ENCODE measurements at regions not wholly inside any gene's neighbourhood (a gene's known extent, or its start where the extent isn't known, plus 50 kb on each side); places are given as distances from the start of the nearest gene placed in this dataset.

DNA sequence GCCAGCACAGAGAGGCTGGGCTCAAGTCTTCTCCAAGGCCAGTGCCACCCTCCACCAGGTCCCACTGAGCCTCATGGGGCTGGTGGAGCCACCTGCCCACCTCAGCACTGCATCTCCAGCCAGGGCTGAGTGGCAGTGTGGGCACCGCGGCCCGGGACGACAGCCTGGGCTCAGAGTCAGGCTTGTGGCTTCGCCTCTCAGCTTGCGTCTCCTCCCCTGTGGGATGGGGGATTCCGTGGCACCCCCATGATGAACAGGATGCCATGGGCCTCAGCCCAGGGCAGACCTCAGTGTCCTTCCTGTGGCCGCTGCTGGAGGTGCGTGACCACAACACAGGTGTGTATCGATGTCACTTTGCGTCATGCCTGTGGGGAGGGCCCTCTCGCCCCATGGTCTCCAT, 136.4 kb upstream of the PPP1R26 start:
- Histone ChIP-seq H3K36me3 (ENCODE audit: insufficient read depth, low read length) (no peaks in the 10 kb centered on the region), H3K4me1 (ENCODE audit: insufficient read depth, low read length) (peaks cover 26% of the 10 kb centered on the region), H3K9ac (ENCODE audit: low read depth, low read length) (no peak overlapping the region), H3K9me3 (ENCODE audit: control insufficient read depth, insufficient read depth, low read length) (no peaks in the 10 kb centered on the region)

DNA sequence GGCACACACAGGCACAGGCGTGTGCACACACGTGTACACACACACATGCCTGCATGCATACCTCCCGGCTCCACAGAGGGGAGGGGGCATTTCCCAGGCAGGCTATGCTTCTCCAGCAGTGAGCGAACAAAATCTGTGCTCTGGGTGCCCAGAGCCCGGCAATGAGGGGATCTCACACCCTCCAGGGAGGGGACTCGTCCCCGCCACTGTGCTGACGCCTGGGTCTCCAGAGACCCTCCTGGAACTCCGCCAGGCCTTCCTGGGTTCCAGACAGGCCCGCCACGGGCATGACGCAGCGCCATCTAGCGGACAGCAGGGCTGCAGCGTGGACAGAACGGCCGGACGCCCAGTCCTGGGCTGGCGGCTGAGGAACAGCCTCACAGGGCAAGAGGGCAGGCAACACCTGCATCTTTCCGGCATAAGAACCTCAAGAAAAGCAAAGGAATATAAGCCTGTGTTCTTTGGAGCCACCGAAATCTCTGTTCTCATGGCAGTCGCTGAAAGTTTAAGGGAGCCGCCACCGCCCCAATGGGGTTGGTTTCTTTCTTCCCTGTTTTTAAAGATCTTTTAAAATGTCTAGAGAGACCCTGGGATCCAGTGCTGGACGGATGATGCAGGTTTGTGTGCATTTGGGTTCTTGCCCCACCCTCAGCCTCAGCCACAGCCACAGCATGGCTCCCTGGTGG, 135.6 kb upstream of the PPP1R26 start:
- H3K36me3 ChIP-seq (ENCODE audit: insufficient read depth, low read length): no peaks in the 10 kb centered on the region
- peaks cover 22% of the 10 kb centered on the region for H3K4me1 ChIP-seq (ENCODE audit: insufficient read depth, low read length)
- H3K9me3 ChIP-seq (ENCODE audit: control insufficient read depth, insufficient read depth, low read length): no peaks in the 10 kb centered on the region
- H3K9ac ChIP-seq (ENCODE audit: low read depth, low read length): no peak overlapping the region

DNA sequence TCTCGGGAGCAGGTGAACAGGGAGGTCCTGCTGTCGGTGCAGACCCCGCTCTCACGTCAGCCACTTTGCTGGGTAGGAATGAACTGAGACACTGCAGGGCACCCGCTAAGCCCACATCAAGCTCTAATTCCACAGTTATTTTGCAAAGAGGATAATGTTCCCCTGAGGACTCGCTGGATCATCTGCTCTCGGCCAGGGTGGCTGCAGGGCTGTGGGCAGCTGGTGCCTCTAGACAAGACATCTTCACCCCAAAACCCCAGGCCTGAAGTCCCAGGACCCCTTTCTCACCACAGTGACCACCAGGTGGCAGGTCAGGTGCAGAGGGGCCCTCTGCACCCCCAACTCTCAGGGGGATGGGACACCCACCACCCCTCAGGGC, 135.1 kb upstream of the PPP1R26 start:
- H3K4me1 ChIP-seq (ENCODE audit: insufficient read depth, low read length): peaks cover 17% of the 10 kb centered on the region
- no peaks in the 10 kb centered on the region for H3K36me3 ChIP-seq (ENCODE audit: insufficient read depth, low read length)

DNA sequence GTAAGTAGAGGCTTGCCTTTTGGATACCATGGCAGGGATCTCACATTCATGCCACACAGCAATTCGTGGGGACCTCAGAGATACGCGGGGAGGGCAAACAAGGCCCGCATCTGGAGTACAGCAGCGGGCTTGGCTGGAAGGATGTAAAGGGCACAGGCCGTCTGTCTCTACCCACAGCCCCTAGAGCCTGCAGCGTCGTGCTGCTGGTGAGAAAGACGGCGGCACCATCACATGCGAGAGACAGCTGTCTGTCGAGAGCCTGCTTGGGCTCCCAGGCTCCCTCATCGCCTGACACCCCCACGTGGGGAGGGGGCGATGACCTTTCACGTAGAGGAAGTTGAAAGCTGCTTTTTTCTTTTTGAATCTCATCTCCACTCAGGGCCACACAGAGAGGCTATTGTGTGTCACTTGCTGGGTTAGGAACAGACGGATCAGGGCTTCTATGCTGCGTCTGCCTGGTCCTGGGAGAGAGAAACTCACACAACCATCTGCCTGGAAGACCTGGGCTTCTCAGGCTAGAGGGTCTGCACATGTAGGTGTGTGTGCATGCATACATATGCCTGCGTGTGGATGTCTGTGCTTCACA, 134.6 kb upstream of the PPP1R26 start:
- no peak overlapping the region for H3K9ac ChIP-seq (ENCODE audit: low read depth, low read length)
- no peaks in the 10 kb centered on the region for H3K9me3 ChIP-seq (ENCODE audit: control insufficient read depth, insufficient read depth, low read length)
- H3K36me3 ChIP-seq (ENCODE audit: insufficient read depth, low read length): no peaks in the 10 kb centered on the region
- peaks cover 12% of the 10 kb centered on the region for H3K4me1 ChIP-seq (ENCODE audit: insufficient read depth, low read length)

More for the DNA sequence above, 135.1 kb upstream of the PPP1R26 start:
- Histone ChIP-seq H3K9ac (ENCODE audit: low read depth, low read length) (no peak overlapping the region), H3K9me3 (ENCODE audit: control insufficient read depth, insufficient read depth, low read length) (no peaks in the 10 kb centered on the region)

DNA sequence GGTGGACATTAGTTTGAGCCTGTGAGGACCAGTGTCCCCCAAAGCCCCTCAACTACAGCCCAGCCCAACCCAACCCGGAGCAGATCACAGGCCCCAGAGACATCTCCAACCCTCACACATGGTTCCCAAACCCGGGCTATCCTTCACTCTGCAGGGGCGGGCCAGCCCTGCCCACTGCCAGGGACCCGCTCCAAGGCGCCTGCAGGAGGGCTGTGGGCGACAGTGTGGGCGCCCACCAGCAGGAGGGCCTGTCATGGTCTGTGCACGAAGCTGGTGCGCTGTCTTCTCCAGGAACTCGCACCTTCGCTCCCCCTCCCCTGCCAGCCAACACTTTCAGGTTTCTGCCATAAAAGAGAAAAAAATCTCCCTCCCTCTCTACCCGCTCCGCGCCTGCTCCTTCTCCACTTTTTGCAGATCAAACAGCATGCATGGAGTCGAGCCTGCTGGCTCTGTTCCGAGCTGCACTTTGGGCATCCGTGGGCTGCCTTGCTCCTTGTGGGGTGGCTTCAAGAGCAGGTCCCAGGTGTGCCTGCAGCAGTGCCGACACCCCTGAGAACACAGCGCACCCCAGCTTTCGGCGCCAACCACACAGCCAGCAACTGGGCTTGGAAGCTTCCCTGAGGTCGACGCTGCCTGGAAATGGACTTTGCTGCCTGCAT, 133.7 kb upstream of the PPP1R26 start:
- Histone ChIP-seq H3K9ac (ENCODE audit: low read depth, low read length) (no peak overlapping the region), H3K4me1 (ENCODE audit: insufficient read depth, low read length) (peaks cover 6% of the 10 kb centered on the region), H3K36me3 (ENCODE audit: insufficient read depth, low read length) (no peaks in the 10 kb centered on the region), H3K9me3 (ENCODE audit: control insufficient read depth, insufficient read depth, low read length) (no peaks in the 10 kb centered on the region)

DNA sequence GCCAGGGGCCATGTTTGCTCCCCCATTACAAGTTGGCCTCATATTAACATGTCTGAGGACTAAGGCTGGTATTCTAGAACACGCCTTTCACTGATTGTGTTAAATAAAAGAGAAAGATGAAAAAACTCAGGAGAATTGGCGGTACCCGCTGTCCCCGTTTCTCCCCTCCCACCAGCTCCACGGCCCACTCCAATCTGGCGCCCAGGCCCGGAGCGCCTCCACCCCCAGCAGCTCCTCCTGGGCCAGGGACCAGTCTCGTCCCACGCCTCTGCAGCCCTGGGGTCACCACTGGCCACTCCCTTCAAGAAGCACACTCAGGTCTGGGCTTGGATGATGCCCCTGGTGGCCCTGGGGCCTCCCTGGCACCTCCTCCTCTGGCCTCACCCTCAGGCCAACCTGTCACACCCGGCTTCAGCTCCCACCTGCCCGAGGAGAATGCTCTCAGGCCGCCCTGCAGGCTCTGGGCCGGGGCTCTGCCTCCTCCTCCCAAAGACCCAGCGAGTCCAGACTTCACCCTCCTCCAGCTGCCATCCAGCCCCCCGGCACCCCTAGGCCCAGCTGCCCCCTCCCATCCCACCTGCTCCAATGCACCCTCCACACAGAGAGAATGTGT, 133.0 kb upstream of the PPP1R26 start:
- no peaks in the 10 kb centered on the region for H3K9me3 ChIP-seq (ENCODE audit: control insufficient read depth, insufficient read depth, low read length)
- H3K9ac ChIP-seq (ENCODE audit: low read depth, low read length): no peak overlapping the region
- H3K4me1 ChIP-seq (ENCODE audit: insufficient read depth, low read length): peaks cover under 1% of the 10 kb centered on the region; the same call in 1 of the 2 replicates
- H3K36me3 ChIP-seq (ENCODE audit: insufficient read depth, low read length): no peaks in the 10 kb centered on the region

DNA sequence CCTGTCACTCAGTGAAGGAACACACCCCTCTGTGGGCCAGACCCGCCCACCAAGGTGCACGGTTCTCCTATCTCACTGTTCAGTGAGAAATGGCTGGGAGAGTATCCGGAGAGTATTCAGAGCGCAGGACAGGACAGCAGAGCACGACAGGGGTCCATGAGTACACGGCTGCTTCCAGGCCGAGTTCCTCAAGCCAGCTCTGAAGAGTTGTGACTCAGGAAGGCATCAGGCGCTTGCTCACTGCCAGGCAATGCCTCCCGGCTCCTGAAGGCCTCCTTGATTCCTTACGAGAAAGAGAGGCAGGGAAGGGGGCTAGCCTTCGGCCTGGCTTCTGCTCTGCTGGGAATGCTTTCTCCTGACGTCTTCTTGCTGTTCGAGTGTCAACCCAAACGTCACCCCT, 132.1 kb upstream of the PPP1R26 start:
- H3K36me3 ChIP-seq (ENCODE audit: insufficient read depth, low read length): no peaks in the 10 kb centered on the region
- no peak overlapping the region for H3K9ac ChIP-seq (ENCODE audit: low read depth, low read length)

DNA sequence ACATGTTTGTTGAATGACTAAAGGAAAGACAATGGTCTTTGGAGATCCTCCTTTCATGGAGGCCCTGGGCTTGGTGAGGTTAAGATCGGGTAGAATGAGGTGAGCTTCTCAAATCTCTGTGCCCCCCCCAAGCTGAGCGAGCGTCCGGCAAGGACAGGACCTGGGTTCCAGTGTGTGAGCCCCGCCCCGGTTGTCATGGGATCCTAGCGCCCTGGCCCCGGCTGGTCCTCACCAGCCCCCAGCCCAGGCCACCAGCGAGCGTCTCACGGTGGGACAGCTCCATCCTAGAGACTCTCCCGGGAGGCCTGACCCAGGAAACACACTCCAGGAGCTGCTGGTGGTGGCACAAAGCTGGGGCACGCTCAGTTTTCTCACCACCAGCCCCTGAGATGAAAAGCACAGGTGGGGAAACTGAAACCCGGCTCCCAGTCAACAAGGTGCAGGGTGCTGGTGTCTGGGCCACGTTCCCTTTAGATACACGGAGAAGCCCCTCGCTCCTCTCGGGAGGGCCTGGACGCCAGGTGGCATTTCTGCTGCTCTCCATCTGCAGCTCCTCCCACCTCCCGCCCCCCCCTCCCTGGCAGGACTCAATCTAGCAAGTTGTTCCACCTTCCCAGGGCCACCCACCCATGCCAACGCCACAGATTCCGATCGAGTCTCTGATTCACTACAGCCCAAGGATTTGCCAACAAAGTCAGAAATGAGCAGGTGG, 131.3 kb upstream of the PPP1R26 start:
- H3K4me1 ChIP-seq (ENCODE audit: insufficient read depth, low read length): no peaks in the 10 kb centered on the region
- no peak overlapping the region for H3K9ac ChIP-seq (ENCODE audit: low read depth, low read length)

More for the DNA sequence above, 132.1 kb upstream of the PPP1R26 start:
- no peaks in the 10 kb centered on the region for H3K9me3 ChIP-seq (ENCODE audit: control insufficient read depth, insufficient read depth, low read length)
- H3K4me1 ChIP-seq (ENCODE audit: insufficient read depth, low read length): no peaks in the 10 kb centered on the region

DNA sequence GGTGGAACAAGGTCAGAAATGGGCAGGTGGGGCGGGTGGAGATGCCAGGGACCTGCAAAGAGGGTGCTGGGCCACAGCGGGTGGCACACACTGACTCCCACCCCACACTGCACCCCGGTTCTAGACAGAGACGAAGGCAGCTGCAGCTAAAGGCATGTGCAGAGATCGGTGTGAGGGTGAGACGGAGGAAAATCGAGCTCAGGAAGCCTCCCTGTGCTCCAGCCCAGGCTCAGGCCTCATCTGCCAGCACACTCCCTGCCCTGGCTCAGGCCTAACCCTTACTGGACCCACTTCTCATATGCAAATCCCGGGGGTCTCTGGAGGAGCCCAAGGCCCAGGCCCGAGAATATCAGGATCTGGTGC, 130.8 kb upstream of the PPP1R26 start:
- Histone ChIP-seq H3K4me1 (ENCODE audit: insufficient read depth, low read length) (no peaks in the 10 kb centered on the region), H3K9me3 (ENCODE audit: control insufficient read depth, insufficient read depth, low read length) (no peaks in the 10 kb centered on the region), H3K36me3 (ENCODE audit: insufficient read depth, low read length) (no peaks in the 10 kb centered on the region), H3K9ac (ENCODE audit: low read depth, low read length) (no peak overlapping the region)

More for the DNA sequence above, 131.3 kb upstream of the PPP1R26 start:
- Histone ChIP-seq H3K9me3 (ENCODE audit: control insufficient read depth, insufficient read depth, low read length) (no peaks in the 10 kb centered on the region), H3K36me3 (ENCODE audit: insufficient read depth, low read length) (no peaks in the 10 kb centered on the region)

DNA sequence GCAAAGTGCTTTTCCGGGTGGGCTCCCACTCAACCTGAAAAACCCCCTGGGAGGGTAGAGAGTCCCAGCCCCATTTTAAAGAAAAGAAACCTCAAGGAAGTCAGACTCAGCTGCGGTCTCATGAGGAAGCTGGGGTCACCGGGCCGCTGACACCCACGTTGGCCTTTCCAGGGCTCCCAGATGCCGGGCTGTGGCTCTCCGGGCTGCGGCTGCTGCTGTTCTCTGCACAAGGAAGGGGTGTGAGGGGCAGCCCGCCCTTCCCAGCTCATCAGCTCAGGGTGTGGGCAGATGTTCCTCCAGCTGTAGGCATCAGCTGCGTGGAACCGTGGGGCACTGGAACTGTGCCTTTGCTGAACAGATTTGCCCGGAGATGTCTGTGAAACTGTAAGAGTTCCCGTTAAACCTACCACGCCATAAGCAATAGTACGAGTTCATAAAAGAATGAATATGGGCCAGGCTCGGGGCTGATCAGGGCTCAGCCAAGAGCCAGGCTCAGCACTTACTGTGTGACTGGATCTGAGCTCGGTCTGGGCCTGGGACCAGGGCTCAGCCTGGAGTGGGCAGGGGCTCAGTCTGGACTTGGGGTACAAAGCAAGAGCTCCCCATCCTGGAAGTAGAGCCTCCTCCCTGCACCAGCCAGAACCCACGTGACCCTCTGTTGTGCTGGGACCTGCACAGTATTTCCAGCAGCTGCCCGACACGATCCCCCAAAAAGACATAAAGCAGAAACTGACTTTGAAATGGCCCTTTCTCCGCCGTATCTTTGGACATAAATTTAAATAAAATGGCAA, 130.2 kb upstream of the PPP1R26 start:
- H3K36me3 ChIP-seq (ENCODE audit: insufficient read depth, low read length): no peaks in the 10 kb centered on the region
- no peaks in the 10 kb centered on the region for H3K4me1 ChIP-seq (ENCODE audit: insufficient read depth, low read length)
- H3K9ac ChIP-seq (ENCODE audit: low read depth, low read length): no peak overlapping the region
- no peaks in the 10 kb centered on the region for H3K9me3 ChIP-seq (ENCODE audit: control insufficient read depth, insufficient read depth, low read length)

DNA sequence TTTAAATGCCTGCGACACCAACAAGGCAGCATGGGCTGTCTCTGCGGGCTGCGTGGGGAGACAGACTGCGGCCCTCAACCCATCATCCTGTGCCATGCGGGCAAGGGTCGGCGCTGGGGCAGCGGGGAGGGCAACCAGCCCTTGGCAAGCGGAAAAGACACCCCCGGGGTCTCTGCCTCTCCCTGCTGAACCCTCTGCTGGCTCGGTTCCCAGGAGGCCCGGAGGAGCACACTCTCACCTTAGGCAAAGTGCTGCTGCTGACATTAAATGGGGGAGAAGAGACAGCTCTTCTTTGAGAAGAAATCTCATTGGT, 129.6 kb upstream of the PPP1R26 start:
- no peaks in the 10 kb centered on the region for H3K9me3 ChIP-seq (ENCODE audit: control insufficient read depth, insufficient read depth, low read length)
- H3K4me1 ChIP-seq (ENCODE audit: insufficient read depth, low read length): no peaks in the 10 kb centered on the region
- no peaks in the 10 kb centered on the region for H3K36me3 ChIP-seq (ENCODE audit: insufficient read depth, low read length)
- H3K9ac ChIP-seq (ENCODE audit: low read depth, low read length): no peak overlapping the region

DNA sequence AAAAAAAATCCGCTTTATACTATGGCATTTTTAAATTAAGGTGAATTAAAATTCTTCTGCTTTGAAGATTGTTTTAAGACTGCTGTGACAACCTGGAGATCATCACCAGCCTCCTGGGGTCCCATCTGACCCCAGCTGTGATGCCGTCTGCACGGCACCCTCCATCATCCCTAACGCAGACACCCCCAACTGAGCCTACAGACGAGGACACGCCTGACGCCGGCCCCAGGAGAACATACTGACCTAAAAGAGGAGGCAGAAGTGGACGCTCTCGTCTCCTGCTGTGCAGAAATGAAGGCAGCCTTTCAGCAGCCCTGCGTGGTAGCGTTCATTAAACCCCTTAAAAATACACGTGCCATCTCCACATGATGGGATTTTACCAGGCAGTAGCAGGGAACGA, 125.6 kb upstream of the PPP1R26 start:
- no peaks in the 10 kb centered on the region for H3K9me3 ChIP-seq (ENCODE audit: control insufficient read depth, insufficient read depth, low read length)
- H3K9ac ChIP-seq (ENCODE audit: low read depth, low read length): no peak overlapping the region

DNA sequence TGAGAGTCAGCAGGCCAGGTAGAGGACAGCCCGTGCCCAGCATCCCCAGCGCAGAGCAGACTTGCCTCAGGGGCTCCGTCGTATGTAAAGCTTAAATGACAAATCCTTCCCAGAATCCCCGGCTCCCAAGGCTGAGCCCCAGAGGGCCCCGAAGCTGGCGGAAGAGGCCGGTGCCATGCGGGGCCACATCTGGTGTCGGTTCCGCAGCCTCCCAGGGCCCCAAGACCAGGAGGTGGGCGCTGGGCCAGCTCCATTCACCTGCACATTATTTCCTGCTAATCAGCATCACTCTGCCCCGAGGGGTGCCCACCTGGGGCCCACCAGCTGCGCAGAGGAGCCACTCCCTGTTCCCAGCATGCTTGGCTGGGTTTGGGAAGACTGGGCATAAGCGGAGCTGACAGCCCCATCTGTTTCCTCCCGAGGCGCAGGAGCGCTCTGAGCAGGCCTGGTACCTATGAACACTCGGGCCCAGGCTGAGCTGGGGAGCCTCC, 124.0 kb upstream of the PPP1R26 start:
- no peaks in the 10 kb centered on the region for H3K4me1 ChIP-seq (ENCODE audit: insufficient read depth, low read length)

More for the DNA sequence above, 125.6 kb upstream of the PPP1R26 start:
- Histone ChIP-seq H3K4me1 (ENCODE audit: insufficient read depth, low read length) (no peaks in the 10 kb centered on the region), H3K36me3 (ENCODE audit: insufficient read depth, low read length) (no peaks in the 10 kb centered on the region)

DNA sequence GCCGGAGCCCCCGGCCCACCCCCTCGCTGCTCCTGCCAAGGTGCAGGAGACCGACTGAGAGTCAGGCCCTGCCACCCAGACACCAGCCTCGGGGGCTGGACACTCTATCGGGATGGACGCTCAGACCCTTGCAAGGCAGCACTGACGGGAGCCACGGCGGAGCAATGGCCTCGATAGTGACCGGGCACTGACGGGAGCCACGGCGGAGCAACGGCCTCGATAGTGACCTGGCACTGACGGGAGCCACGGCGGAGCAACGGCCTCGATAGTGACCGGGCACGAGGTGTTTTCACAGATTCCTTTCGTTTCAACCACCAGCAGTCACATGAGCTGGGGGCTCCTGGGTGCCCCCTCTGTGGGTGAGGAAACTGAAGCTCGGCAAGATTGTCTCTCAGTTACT, 123.6 kb upstream of the PPP1R26 start:
- Histone ChIP-seq H3K9ac (ENCODE audit: low read depth, low read length) (no peak overlapping the region), H3K4me1 (ENCODE audit: insufficient read depth, low read length) (no peaks in the 10 kb centered on the region), H3K36me3 (ENCODE audit: insufficient read depth, low read length) (no peaks in the 10 kb centered on the region), H3K9me3 (ENCODE audit: control insufficient read depth, insufficient read depth, low read length) (no peaks in the 10 kb centered on the region)

More for the DNA sequence above, 124.0 kb upstream of the PPP1R26 start:
- no peaks in the 10 kb centered on the region for H3K9me3 ChIP-seq (ENCODE audit: control insufficient read depth, insufficient read depth, low read length)
- H3K9ac ChIP-seq (ENCODE audit: low read depth, low read length): no peak overlapping the region
- H3K36me3 ChIP-seq (ENCODE audit: insufficient read depth, low read length): no peaks in the 10 kb centered on the region
